IMR-90 (cell line): ENCODE measurements at regions not wholly inside any gene's neighbourhood (a gene's known extent, or its start where the extent isn't known, plus 50 kb on each side); places are given as distances from the start of the nearest gene placed in this dataset.

Experiments used
- ATAC-seq: fragments of 200-7000 bp; cut with Tn5 transposase; 2 replicates; pipeline ENCODE4 v1.9.1; 2020; ENCODE audit warnings: low read depth, mild to moderate bottlenecking, moderate library complexity
- BruUV-seq: library from RNA; stranded (reverse); fragments of 400-500 nt; replicated peaks from 2 replicates; lab custom pipeline; 2021; lab: Mats Ljungman, UMichigan
- CTCF ChIA-PET: fragments of 300-600 bp; formaldehyde crosslinking; extraction: SDS; loops from one replicate; lab custom pipeline; 2021; ENCODE audit warnings: antibody characterized with exemption; lab: Yijun Ruan, JAX
- POLR2A ChIA-PET: fragments of 300-600 bp; sonication (Branson Sonifier 250); formaldehyde crosslinking; loops from one replicate; lab custom pipeline; 2022; ENCODE audit warnings: antibody characterized with exemption; ENCODE audit not compliant: unreplicated experiment; lab: Charles Lee
- DNase-seq: peaks from one replicate; pipeline ENCODE4 v3.0.0; 2013
- H2AFZ ChIP-seq: replicated peaks from 2 replicates; pipeline ENCODE3; 2013; ENCODE audit warnings: low read length, mild to moderate bottlenecking; ENCODE audit not compliant: poor library complexity
- H2AK5ac ChIP-seq: 2 replicates; pipeline ENCODE4 v1.6.1; 2013; ENCODE audit warnings: low read depth, low read length, inconsistent platforms
- H2AK9ac ChIP-seq: replicated peaks from 2 replicates; pipeline ENCODE3; 2013; ENCODE audit warnings: mild to moderate bottlenecking, low read depth, low read length, moderate library complexity; ENCODE audit not compliant: poor library complexity
- H2BK120ac ChIP-seq: 2 replicates; pipeline ENCODE4 v1.6.1; 2013; ENCODE audit warnings: low read depth, low read length, inconsistent platforms
- H2BK15ac ChIP-seq: 3 replicates; pipeline ENCODE4 v1.6.1; 2013; ENCODE audit warnings: low read depth, low read length, inconsistent platforms
- H2BK20ac ChIP-seq: 2 replicates; pipeline ENCODE4 v1.6.1; 2013; ENCODE audit warnings: low read depth, mild to moderate bottlenecking, inconsistent platforms, low read length, moderate library complexity
- H2BK5ac ChIP-seq: 2 replicates; pipeline ENCODE4 v1.6.1; 2013; ENCODE audit warnings: mild to moderate bottlenecking, low read depth, low read length, inconsistent platforms; ENCODE audit not compliant: poor library complexity, severe bottlenecking
- H3K14ac ChIP-seq: replicated peaks from 2 replicates; pipeline ENCODE4 v1.6.1; 2013; ENCODE audit warnings: low read depth, low read length, inconsistent platforms
- H3K18ac ChIP-seq: 2 replicates; pipeline ENCODE4 v1.6.1; 2013; ENCODE audit warnings: low read depth, low read length, control low read depth
- H3K23ac ChIP-seq: 2 replicates; pipeline ENCODE4 v1.6.1; 2013; ENCODE audit warnings: low read depth, low read length, inconsistent platforms
- H3K27ac ChIP-seq: 2 replicates; pipeline ENCODE4 v1.5.1; 2013; ENCODE audit warnings: mild to moderate bottlenecking, control low read depth, low read length; ENCODE audit not compliant: insufficient read depth
- H3K27me3 ChIP-seq: 2 replicates; pipeline ENCODE4 v1.6.1; 2013; ENCODE audit warnings: low read length; ENCODE audit not compliant: control insufficient read depth, insufficient read depth
- H3K36me3 ChIP-seq: 2 replicates; pipeline ENCODE4 v1.6.1; 2013; ENCODE audit warnings: low read length, mixed read lengths; ENCODE audit not compliant: control insufficient read depth, insufficient read depth
- H3K4ac ChIP-seq: 2 replicates; pipeline ENCODE4 v1.6.1; 2013; ENCODE audit warnings: low read depth, low read length, inconsistent platforms
- H3K4me1 ChIP-seq: 2 replicates; pipeline ENCODE4 v1.6.1; 2013; ENCODE audit warnings: low read length, mixed read lengths; ENCODE audit not compliant: control insufficient read depth, insufficient read depth
- H3K4me2 ChIP-seq: 2 replicates; pipeline ENCODE4 v1.6.1; 2013; ENCODE audit warnings: low read depth, mild to moderate bottlenecking, control low read depth, low read length, moderate library complexity
- H3K4me3 ChIP-seq: 2 replicates; pipeline ENCODE4 v1.5.1; 2013; ENCODE audit warnings: low read depth, mild to moderate bottlenecking, control low read depth, low read length, moderate library complexity; ENCODE audit not compliant: insufficient read depth
- H3K56ac ChIP-seq: 2 replicates; pipeline ENCODE4 v1.6.1; 2013; ENCODE audit warnings: low read length, inconsistent platforms; ENCODE audit not compliant: insufficient read depth; ENCODE audit errors: extremely low read depth
- H3K79me1 ChIP-seq, 2 experiments: 2 replicates each; pipeline ENCODE4 v1.6.1; 2013; ENCODE audit warnings: low read length in 2 of 2, inconsistent platforms in 1 of 2, low read depth in 1 of 2
- H3K9ac ChIP-seq: 2 replicates; pipeline ENCODE4 v1.6.1; 2013; ENCODE audit warnings: low read depth, low read length, control low read depth
- H3K9me1 ChIP-seq: 2 replicates; pipeline ENCODE4 v1.6.1; 2013; ENCODE audit warnings: low read length, inconsistent platforms; ENCODE audit not compliant: insufficient read depth
- H3K9me3 ChIP-seq: 2 replicates; pipeline ENCODE4 v1.6.1; 2013; ENCODE audit warnings: low read length; ENCODE audit not compliant: control insufficient read depth, insufficient read depth
- H4K20me1 ChIP-seq: 2 replicates; pipeline ENCODE4 v1.6.1; 2013; ENCODE audit warnings: low read length, inconsistent platforms; ENCODE audit not compliant: insufficient read depth
- H4K5ac ChIP-seq: 2 replicates; pipeline ENCODE4 v1.6.1; 2013; ENCODE audit warnings: mild to moderate bottlenecking, low read depth, low read length, control low read depth
- H4K8ac ChIP-seq, 2 experiments: 2 replicates each; pipeline ENCODE4 v1.6.1; 2013; ENCODE audit warnings: low read depth in 2 of 2, low read length in 2 of 2, control low read depth in 1 of 2, inconsistent platforms in 1 of 2
- H4K91ac ChIP-seq: 2 replicates; pipeline ENCODE4 v1.6.1; 2013; ENCODE audit warnings: low read depth, low read length, inconsistent platforms; ENCODE audit not compliant: insufficient read depth
- BHLHE40 ChIP-seq: fragments of 150-350 bp; IDR thresholded peaks from 2 replicates; pipeline ENCODE4 v1.6.1; 2016; ENCODE audit warnings: mild to moderate bottlenecking, low read depth, low read length
- CEBPB ChIP-seq: IDR thresholded peaks from 2 replicates; pipeline ENCODE4 v1.6.1; 2012; ENCODE audit warnings: low read depth, low read length, improper control_type of control experiment
- CHD1 ChIP-seq: IDR thresholded peaks from 2 replicates; pipeline ENCODE4 v1.6.1; 2012; ENCODE audit warnings: low read depth, low read length, improper control_type of control experiment
- CTCF ChIP-seq: conservative IDR thresholded peaks from 2 replicates; pipeline ENCODE4 v1.5.1; 2012; ENCODE audit warnings: mild to moderate bottlenecking, low read depth, low read length, improper control_type of control experiment
- FOS ChIP-seq: fragments of 150-350 bp; IDR thresholded peaks from 2 replicates; pipeline ENCODE4 v1.6.1; 2016; ENCODE audit warnings: low read depth, low read length
- MAFK ChIP-seq: IDR thresholded peaks from 2 replicates; pipeline ENCODE4 v1.6.1; 2012; ENCODE audit warnings: low read depth, low read length, improper control_type of control experiment
- MAZ ChIP-seq: IDR thresholded peaks from 2 replicates; pipeline ENCODE4 v1.6.1; 2012; ENCODE audit warnings: low read depth, mild to moderate bottlenecking, low read length, improper control_type of control experiment, moderate library complexity, borderline replicate concordance
- MXI1 ChIP-seq: IDR thresholded peaks from 2 replicates; pipeline ENCODE4 v1.6.1; 2012; ENCODE audit warnings: low read depth, mild to moderate bottlenecking, low read length, moderate library complexity, borderline replicate concordance
- NFE2L2 ChIP-seq: fragments of 150-350 bp; IDR thresholded peaks from 2 replicates; pipeline ENCODE4 v1.6.1; 2016; ENCODE audit warnings: low read depth, mild to moderate bottlenecking, low read length
- POLR2A ChIP-seq: IDR thresholded peaks from 2 replicates; pipeline ENCODE4 v1.6.1; 2012; ENCODE audit warnings: mild to moderate bottlenecking, low read depth, low read length
- RAD21 ChIP-seq: IDR thresholded peaks from 2 replicates; pipeline ENCODE4 v1.6.1; 2012; ENCODE audit warnings: low read length, improper control_type of control experiment
- RCOR1 ChIP-seq: IDR thresholded peaks from 2 replicates; pipeline ENCODE4 v1.6.1; 2012; ENCODE audit warnings: mild to moderate bottlenecking, low read length, improper control_type of control experiment; ENCODE audit not compliant: insufficient replicate concordance
- RFX5 ChIP-seq: IDR thresholded peaks from 2 replicates; pipeline ENCODE4 v1.8.0; 2012; ENCODE audit warnings: low read depth, mild to moderate bottlenecking, low read length, moderate library complexity
- SMC3 ChIP-seq: fragments of 150-350 bp; IDR thresholded peaks from 2 replicates; pipeline ENCODE4 v1.6.1; 2016; ENCODE audit warnings: low read depth, mild to moderate bottlenecking, antibody characterized with exemption, low read length, moderate library complexity
- WGBS, 2 experiments: methylation state at CpG; one replicate each; pipeline versions ENCODE4 v1.1.5 to v1.1.7; 2013; ENCODE audit warnings: missing lambda C conversion rate in 2 of 2; ENCODE audit not compliant: insufficient read length in 1 of 2; ENCODE audit errors: extremely low coverage in 2 of 2; 5-methylcytosine and 5-hydroxymethylcytosine counted together
- dilution Hi-C: fragments of 300-500 bp; cut with HindIII; formaldehyde crosslinking; loops from one replicate; pipeline ENCODE4 v1.14.3; 2018; ENCODE audit warnings: low sequenced_read_pairs; ENCODE audit not compliant: unreplicated experiment
- in situ Hi-C: fragments of 300-500 bp; cut with MboI; formaldehyde crosslinking; loops from 3 replicates; pipeline ENCODE4 v1.14.3; 2019; ENCODE audit warnings: low sequenced_read_pairs, inconsistent platforms, mixed read lengths
- intact Hi-C: fragments of 100-400 bp; cut with micrococcal nuclease; formaldehyde crosslinking; loops from 2 replicates; pipeline ENCODE4 v1.10.0; 2022
- TF ChIP-seq, protein P1 (sequence below): fragments of 150-350 bp; IDR thresholded peaks from 2 replicates; pipeline ENCODE4 v1.6.1; 2016; ENCODE audit warnings: low read depth, mild to moderate bottlenecking, low read length, moderate library complexity, borderline replicate concordance
- TF ChIP-seq, protein P2 (sequence below): fragments of 150-350 bp; IDR thresholded peaks from 2 replicates; pipeline ENCODE4 v1.6.1; 2017; ENCODE audit warnings: mild to moderate bottlenecking, antibody characterized with exemption, low read length, low read depth

- ChIA-PET CTCF (interaction anchor here (1.6 kb wide), 1 partner anchor 15 kb away, joined by 3 read pairs; no protein-coding TSS in a partner anchor), POLR2A (no interaction called here)
- TF ChIP-seq FOS (no peak), NFE2L2 (no peak), SMC3 (no peak), RCOR1 (no peak), CTCF (no peak), RAD21 (no peak), CEBPB (no peak), RFX5 (no peak), POLR2A (no peak), CHD1 (no peak), MAZ (no peak), MAFK (no peak), BHLHE40 (no peak), MXI1 (no peak)
- TF ChIP-seq, protein P1, sequence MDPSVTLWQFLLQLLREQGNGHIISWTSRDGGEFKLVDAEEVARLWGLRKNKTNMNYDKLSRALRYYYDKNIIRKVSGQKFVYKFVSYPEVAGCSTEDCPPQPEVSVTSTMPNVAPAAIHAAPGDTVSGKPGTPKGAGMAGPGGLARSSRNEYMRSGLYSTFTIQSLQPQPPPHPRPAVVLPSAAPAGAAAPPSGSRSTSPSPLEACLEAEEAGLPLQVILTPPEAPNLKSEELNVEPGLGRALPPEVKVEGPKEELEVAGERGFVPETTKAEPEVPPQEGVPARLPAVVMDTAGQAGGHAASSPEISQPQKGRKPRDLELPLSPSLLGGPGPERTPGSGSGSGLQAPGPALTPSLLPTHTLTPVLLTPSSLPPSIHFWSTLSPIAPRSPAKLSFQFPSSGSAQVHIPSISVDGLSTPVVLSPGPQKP = no peak
- TF ChIP-seq, protein P2, sequence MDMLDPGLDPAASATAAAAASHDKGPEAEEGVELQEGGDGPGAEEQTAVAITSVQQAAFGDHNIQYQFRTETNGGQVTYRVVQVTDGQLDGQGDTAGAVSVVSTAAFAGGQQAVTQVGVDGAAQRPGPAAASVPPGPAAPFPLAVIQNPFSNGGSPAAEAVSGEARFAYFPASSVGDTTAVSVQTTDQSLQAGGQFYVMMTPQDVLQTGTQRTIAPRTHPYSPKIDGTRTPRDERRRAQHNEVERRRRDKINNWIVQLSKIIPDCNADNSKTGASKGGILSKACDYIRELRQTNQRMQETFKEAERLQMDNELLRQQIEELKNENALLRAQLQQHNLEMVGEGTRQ = no peak
- H4K20me1 ChIP-seq = no peaks in the 10 kb centered on the region
- no CpG with 5 or more reads among the region's 4 CpGs for WGBS, 2 experiments
- H4K8ac ChIP-seq = no peak overlapping the region
- no peaks in the 10 kb centered on the region for H3K9me1 ChIP-seq
- H3K23ac ChIP-seq = no peak overlapping the region
- no peak overlapping the region for H3K4ac ChIP-seq
- H3K27ac ChIP-seq = no peak overlapping the region
- H2AK9ac ChIP-seq = no peak overlapping the region
- H4K91ac ChIP-seq = no peak overlapping the region
- intact Hi-C loops (no loop called here), dilution Hi-C loops (no loop called here), in situ Hi-C loops (no loop called here)
- no peaks in the 10 kb centered on the region for H3K36me3 ChIP-seq
- no peak overlapping the region for H3K14ac ChIP-seq
- no peak for ATAC-seq
- no peak overlapping the region for H3K18ac ChIP-seq
- H2BK120ac ChIP-seq = no peak overlapping the region
- H3K27me3 ChIP-seq = no peaks in the 10 kb centered on the region
- H2BK20ac ChIP-seq = no peak overlapping the region
- DNase-seq = no peak
- no peak overlapping the region for H2AK5ac ChIP-seq
- no peaks in the 10 kb centered on the region for H3K79me1 ChIP-seq
- H2AFZ ChIP-seq = no peak overlapping the region
- no peak overlapping the region for H3K56ac ChIP-seq
- H4K5ac ChIP-seq = no peak overlapping the region
- no peaks in the 10 kb centered on the region for H3K4me1 ChIP-seq
- no peak overlapping the region for H3K4me3 ChIP-seq
- no TSS peak for BruUV-seq
- no peak overlapping the region for H2BK5ac ChIP-seq
- H2BK15ac ChIP-seq = no peak overlapping the region
- H3K9me3 ChIP-seq = no peaks in the 10 kb centered on the region
- no peak overlapping the region for H3K9ac ChIP-seq
- H3K4me2 ChIP-seq = no peak overlapping the region
Observed at GRCh38 chr5:93252165-93252564, 328.9 kb downstream of the NR2F1-AS1 start.
